ENCODE measurements at regions not wholly inside any gene's neighbourhood (a gene's known extent, or its start where the extent isn't known, plus 50 kb on each side); places are given as distances from the start of the nearest gene placed in this dataset.
"Not testable (repeated sequence)": the region's sequence is repeated elsewhere in the genome, so short reads cannot be mapped to it uniquely, and the experiment has no call there.

GRCh38 chr12:59344224-59344623, 251.6 kb upstream of the SLC16A7 start:
- no peak for DNase-seq

- no peak for DNase-seq
Measured at GRCh38 chr12:59329462-59329861, 266.4 kb upstream of the SLC16A7 start.

GRCh38 chr12:59328395-59329075, 267.3 kb upstream of the SLC16A7 start:
- DNase-seq, result not testable (repeated sequence)

GRCh38 chr12:59326457-59326856, 269.4 kb upstream of the SLC16A7 start:
- DNase-seq, result not testable (repeated sequence)

- no peak for DNase-seq
Measured at GRCh38 chr12:59322473-59322872, 273.4 kb upstream of the SLC16A7 start.

- DNase-seq, result no peak
Measured at GRCh38 chr12:59321278-59321677, 274.6 kb upstream of the SLC16A7 start.

GRCh38 chr12:59320112-59320511, 275.7 kb upstream of the SLC16A7 start:
- no peak for DNase-seq

GRCh38 chr12:59318940-59319339, 276.9 kb upstream of the SLC16A7 start:
- no peak for DNase-seq

GRCh38 chr12:59317598-59317997, 278.2 kb upstream of the SLC16A7 start:
- DNase-seq, result no peak

- no peak for DNase-seq
Measured at GRCh38 chr12:59316938-59317337, 278.9 kb upstream of the SLC16A7 start.

- not testable (repeated sequence) for DNase-seq
Measured at GRCh38 chr12:59316354-59316753, 279.5 kb upstream of the SLC16A7 start.

- no peak for DNase-seq
Measured at GRCh38 chr12:59314209-59314608, 281.6 kb upstream of the SLC16A7 start.

- no peak for DNase-seq
Measured at GRCh38 chr12:59304077-59304721, 291.6 kb upstream of the SLC16A7 start.

GRCh38 chr12:59298296-59298695, 297.5 kb upstream of the SLC16A7 start:
- no peak for DNase-seq

- DNase-seq, result no peak
Measured at GRCh38 chr12:59294221-59294620, 301.6 kb upstream of the SLC16A7 start.

GRCh38 chr12:59282999-59283398, 312.8 kb upstream of the SLC16A7 start:
- DNase-seq, result no peak

- DNase-seq, result not testable (repeated sequence)
Measured at GRCh38 chr12:59273561-59273960, 322.3 kb upstream of the SLC16A7 start.

GRCh38 chr12:59268295-59268809, 327.5 kb upstream of the SLC16A7 start:
- no peak for DNase-seq

- no peak for DNase-seq
Measured at GRCh38 chr12:59260202-59260601, 335.6 kb upstream of the SLC16A7 start.

GRCh38 chr12:59252731-59253130, 332.4 kb upstream of the LRIG3 start:
- DNase-seq, result no peak

- no peak for DNase-seq
Measured at GRCh38 chr12:59250766-59251165, 330.5 kb upstream of the LRIG3 start.

GRCh38 chr12:59240048-59240447, 319.7 kb upstream of the LRIG3 start:
- DNase-seq, result no peak

- no peak for DNase-seq
Measured at GRCh38 chr12:59234391-59234790, 314.1 kb upstream of the LRIG3 start.

GRCh38 chr12:59230334-59230733, 310.0 kb upstream of the LRIG3 start:
- no peak for DNase-seq

GRCh38 chr12:59219148-59219547, 298.8 kb upstream of the LRIG3 start:
- DNase-seq, result no peak
